Activated T-helper 1 cell treated with anti-CD3 and anti-CD28 coated beads, Interleukin-12 subunit alpha, Interleukin-12 subunit beta, Interleukin-2, Interleukin-4 antibody, amounts not matched to agents 30 ng/mL and 10 ng/mL and 1 ng/mL, durations not matched to agents 14 hours and 24 hours and 36 hours (primary cell): ENCODE measurements at regions not wholly inside any gene's neighbourhood (a gene's known extent, or its start where the extent isn't known, plus 50 kb on each side); places are given as distances from the start of the nearest gene placed in this dataset.
"Not testable (repeated sequence)": the region's sequence is repeated elsewhere in the genome, so short reads cannot be mapped to it uniquely, and the experiment has no call there.

Source experiments
- DNase-seq: peaks from one replicate; pipeline ENCODE4 v3.0.0; 2021; ENCODE audit warnings: low spot score
- H3K27ac Mint-ChIP-seq: one replicate; pipeline ENCODE4 v1.8.0; 2021; ENCODE audit warnings: mild to moderate bottlenecking, mixed read lengths
- H3K27me3 Mint-ChIP-seq: one replicate; pipeline ENCODE4 v1.8.0; 2022; ENCODE audit warnings: mild to moderate bottlenecking, moderate library complexity, mixed read lengths; ENCODE audit not compliant: insufficient read depth
- H3K36me3 Mint-ChIP-seq: one replicate; pipeline ENCODE4 v1.8.0; 2021; ENCODE audit warnings: low read depth, mixed read lengths
- H3K4me1 Mint-ChIP-seq: one replicate; pipeline ENCODE4 v1.8.0; 2021; ENCODE audit warnings: low read depth, mixed read lengths
- H3K4me3 Mint-ChIP-seq: one replicate; pipeline ENCODE4 v1.8.0; 2021; ENCODE audit warnings: mild to moderate bottlenecking, moderate library complexity, mixed read lengths
- H3K9me3 Mint-ChIP-seq: one replicate; pipeline ENCODE4 v1.8.0; 2021; ENCODE audit warnings: mixed read lengths
- intact Hi-C: fragments of 100-400 bp; cut with micrococcal nuclease; formaldehyde crosslinking; loops from one replicate; pipeline ENCODE4 v1.15.1; 2024

DNA sequence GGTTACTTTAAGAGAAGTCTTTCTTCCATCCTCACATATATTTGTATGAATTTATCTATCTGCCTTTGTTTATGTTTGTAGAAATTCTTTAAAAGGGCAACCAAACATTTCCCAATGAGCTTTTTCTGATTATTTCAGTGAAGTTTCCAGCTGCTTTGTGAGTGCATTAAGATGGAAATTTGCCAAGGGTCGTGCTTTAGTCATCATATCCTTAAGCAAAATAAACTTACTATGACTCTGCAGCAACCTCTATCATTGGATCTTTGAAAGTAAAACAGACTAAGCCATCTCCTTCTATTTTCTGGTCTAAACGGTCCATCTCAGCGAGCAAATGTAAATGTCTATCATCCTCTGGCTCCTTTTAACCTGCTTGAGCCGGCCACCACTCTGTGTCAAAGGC lies 489.3 kb downstream of the SOX11 start:
- DNase-seq, result no peak
- H3K36me3 Mint-ChIP-seq, result no peaks in the 10 kb centered on the region
- no peaks in the 10 kb centered on the region for H3K9me3 Mint-ChIP-seq
- intact Hi-C loops, result no loop called here
- H3K4me3 Mint-ChIP-seq, result no peak overlapping the region
- H3K4me1 Mint-ChIP-seq, result no peaks in the 10 kb centered on the region
- H3K27me3 Mint-ChIP-seq, result no peaks in the 10 kb centered on the region
- H3K27ac Mint-ChIP-seq, result no peak overlapping the region

DNA sequence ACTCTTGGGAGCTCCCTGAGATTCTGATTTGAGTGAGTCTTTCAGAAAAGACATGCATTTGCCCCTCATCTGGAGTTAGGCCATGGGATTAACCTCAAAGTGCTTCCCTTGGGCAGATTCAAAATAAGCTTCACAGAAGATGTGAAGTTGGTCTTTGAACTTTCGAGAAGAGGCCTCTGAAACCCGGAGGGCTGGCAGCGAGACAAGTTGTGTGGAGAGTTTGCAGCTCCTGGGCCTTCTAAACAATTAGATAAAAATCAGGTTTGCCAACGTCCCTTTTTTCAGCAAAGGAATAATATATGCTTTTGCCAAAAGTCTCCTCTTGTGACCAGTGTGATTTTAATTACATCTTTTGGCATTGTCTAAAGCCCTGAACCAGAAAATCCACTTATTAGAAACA lies 489.7 kb downstream of the SOX11 start:
- H3K27me3 Mint-ChIP-seq, result no peaks in the 10 kb centered on the region
- no peaks in the 10 kb centered on the region for H3K9me3 Mint-ChIP-seq
- H3K4me3 Mint-ChIP-seq, result no peak overlapping the region
- no peak for DNase-seq
- H3K27ac Mint-ChIP-seq, result no peak overlapping the region
- intact Hi-C loops, result no loop called here
- H3K4me1 Mint-ChIP-seq, result no peaks in the 10 kb centered on the region
- H3K36me3 Mint-ChIP-seq, result no peaks in the 10 kb centered on the region

DNA sequence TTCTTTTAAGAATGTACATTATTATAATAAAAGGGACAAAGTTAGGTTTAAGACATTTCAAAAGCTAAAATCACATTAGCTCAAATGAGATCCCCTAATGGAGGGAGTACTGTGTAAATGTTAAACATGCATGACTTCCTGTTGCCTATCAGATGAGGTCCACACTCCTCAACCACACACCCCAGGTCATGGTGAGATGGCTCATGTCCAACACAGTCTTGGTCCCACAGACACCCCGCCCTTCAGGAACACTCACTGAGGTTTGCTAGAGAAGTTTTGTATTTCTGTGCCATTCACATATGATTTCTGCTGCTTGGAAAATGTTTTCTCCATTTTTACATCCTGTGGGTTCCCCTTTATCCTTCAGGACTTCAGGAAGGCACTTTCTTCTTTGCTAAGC lies 491.0 kb downstream of the SOX11 start:
- no peaks in the 10 kb centered on the region for H3K27me3 Mint-ChIP-seq
- H3K4me3 Mint-ChIP-seq, result no peak overlapping the region
- no peak overlapping the region for H3K27ac Mint-ChIP-seq
- no peaks in the 10 kb centered on the region for H3K4me1 Mint-ChIP-seq
- H3K9me3 Mint-ChIP-seq, result no peaks in the 10 kb centered on the region
- no peaks in the 10 kb centered on the region for H3K36me3 Mint-ChIP-seq
- intact Hi-C loops, result no loop called here
- no peak for DNase-seq

DNA sequence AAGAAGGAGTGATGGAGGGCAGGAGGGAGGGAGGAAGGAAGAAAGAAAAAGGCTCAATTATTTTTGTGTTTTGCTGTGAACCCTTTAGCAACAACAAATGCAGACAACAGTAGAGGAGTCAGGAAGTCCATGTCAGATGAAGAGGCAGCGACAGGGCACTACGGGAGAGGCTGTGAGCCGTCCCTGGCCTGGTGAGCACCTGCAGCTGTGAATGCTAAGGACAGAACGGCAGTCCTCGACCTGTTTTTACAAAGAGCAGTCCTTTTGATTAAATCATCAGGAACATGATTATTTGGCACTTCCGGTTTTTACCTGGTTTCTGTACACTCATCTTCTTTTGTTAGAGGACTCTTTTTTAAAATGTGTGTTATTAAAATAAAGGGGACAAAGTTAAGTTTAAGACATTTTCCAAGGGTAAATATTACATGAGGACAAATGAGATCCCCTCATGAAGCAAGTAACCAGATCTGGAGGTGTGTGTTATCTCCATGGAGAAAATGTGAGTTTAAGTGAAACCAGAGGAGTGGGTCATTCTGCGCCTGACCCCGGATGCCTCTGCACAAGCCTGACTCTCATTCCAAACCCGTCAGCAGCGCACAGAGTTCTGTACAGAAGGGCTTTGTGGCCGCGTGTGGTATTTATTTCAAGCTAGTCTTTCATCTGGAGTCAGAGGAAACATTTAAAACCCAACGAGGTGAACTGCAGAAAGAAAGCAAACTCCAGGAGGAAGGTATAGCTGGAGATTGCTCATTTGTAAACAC lies 492.5 kb downstream of the SOX11 start:
- H3K9me3 Mint-ChIP-seq, result no peaks in the 10 kb centered on the region
- H3K27ac Mint-ChIP-seq, result no peak overlapping the region
- intact Hi-C loops, result no loop called here
- DNase-seq, result no peak
- H3K27me3 Mint-ChIP-seq, result no peaks in the 10 kb centered on the region
- H3K4me3 Mint-ChIP-seq, result no peak overlapping the region
- no peaks in the 10 kb centered on the region for H3K4me1 Mint-ChIP-seq
- no peaks in the 10 kb centered on the region for H3K36me3 Mint-ChIP-seq

DNA sequence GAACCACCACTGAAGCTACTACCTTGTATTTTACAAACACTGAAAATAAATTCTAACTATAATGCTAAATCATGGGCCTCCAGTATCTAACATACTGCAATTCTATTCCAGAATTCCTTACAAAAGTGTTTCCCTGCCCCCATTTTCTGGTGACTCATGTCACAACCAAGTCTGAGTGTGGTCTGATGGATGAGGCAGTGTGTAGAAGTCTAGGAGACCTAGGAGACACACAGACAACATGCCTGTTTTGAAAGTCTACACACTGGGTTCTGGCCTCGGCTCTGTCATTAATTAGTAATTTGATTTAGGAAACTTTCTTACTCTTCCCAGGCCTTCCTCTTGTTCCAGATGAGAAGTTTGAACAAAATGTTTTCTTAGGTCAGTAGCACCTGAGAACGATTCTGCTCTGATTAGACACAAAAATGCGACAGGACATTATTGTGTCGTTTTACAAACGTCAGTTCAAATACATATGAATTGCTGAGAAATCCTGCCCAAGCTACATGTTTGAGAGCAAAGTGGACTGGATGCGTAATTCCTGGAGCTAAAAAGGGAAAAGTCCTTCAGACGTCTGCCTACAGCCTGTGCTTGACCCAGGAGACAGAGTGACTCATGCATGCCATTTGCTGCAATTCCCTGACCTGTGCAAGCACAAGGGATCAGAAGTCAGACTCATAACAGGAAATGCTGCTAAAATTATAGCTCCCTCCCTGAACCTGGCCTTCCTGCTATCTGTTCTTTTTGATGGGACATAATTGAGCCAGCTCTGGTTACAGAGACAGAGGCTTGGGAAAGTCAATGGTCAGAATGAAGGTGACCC lies 494.4 kb downstream of the SOX11 start:
- H3K4me3 Mint-ChIP-seq, result no peak overlapping the region
- H3K27me3 Mint-ChIP-seq, result no peaks in the 10 kb centered on the region
- intact Hi-C loops, result no loop called here
- H3K27ac Mint-ChIP-seq, result no peak overlapping the region
- H3K4me1 Mint-ChIP-seq, result no peaks in the 10 kb centered on the region
- H3K9me3 Mint-ChIP-seq, result no peaks in the 10 kb centered on the region
- no peak for DNase-seq
- H3K36me3 Mint-ChIP-seq, result no peaks in the 10 kb centered on the region

DNA sequence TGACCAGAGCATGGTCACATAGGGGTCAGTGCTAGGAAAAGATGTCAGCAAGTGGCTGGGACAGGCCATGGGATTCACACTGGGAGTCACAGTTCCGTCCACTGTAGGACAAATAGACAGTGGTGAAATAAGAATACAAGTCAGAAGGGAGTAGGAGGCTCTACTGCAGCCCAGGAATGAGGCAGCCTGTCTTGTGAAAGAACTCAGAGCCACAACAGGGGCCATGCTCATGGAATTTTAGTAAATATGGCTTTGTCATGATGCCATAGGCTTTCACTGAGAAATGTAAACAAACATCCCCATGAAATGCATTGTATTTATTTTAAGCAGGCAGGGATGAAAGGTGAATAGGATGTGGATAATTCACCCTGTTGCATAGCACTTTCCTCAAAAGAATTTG lies 504.3 kb downstream of the SOX11 start:
- Mint-ChIP-seq H3K27ac (no peak overlapping the region), H3K4me3 (no peak overlapping the region), H3K36me3 (no peaks in the 10 kb centered on the region), H3K4me1 (no peaks in the 10 kb centered on the region), H3K27me3 (no peaks in the 10 kb centered on the region), H3K9me3 (no peaks in the 10 kb centered on the region)
- DNase-seq, result no peak
- intact Hi-C loops, result no loop called here

DNA sequence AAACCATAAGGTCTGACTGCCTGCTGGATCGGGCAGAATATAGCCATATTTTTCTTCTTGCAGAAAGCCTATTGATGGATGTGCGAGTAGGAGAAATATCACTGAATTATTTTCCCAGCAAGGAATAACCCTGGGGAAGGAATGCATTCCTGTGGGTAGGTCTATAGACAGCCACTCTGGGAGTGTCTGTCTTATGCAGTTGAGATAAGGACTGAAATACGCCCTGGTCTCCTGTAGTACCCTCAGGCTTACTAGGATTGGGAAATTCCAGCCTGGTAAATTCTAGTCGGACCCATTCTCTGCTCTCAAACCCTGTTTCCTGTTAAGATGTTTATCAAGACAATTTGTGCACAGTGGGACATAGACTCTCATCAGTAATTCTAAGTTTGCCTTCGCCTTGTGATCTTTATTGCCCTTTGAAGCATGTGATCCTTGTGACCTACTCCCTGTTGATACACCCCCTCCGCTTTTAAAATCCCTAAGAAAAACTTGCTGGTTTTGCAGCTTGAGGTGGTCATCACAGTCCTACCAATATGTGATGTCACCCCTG lies 506.3 kb downstream of the SOX11 start:
- H3K9me3 Mint-ChIP-seq, H3K4me3 Mint-ChIP-seq, H3K36me3 Mint-ChIP-seq, DNase-seq, intact Hi-C loops, H3K4me1 Mint-ChIP-seq, H3K27ac Mint-ChIP-seq, H3K27me3 Mint-ChIP-seq: not testable (repeated sequence)

DNA sequence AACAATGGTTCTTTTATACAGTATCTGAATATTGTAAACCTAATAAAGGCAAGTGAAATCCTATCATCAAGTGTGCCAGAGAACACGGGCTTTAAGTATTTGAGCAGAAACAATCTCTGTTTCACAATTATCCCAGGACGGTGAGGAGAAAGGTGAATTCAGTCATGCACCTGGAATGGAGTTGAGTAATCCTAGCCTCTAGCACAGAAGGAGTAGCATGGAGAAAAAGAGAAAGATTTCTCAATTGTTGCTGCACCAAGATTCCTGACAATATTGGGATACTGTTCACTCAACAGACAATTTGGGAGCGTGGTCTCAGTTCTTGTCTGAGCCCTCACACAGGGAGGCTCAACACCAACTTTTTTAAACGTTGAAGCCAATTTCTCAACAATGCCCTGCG lies 510.6 kb downstream of the SOX11 start:
- Mint-ChIP-seq H3K4me1 (no peaks in the 10 kb centered on the region), H3K36me3 (no peaks in the 10 kb centered on the region), H3K4me3 (no peak overlapping the region), H3K27ac (no peak overlapping the region), H3K27me3 (no peaks in the 10 kb centered on the region), H3K9me3 (peaks cover 9% of the 10 kb centered on the region)
- no peak for DNase-seq
- intact Hi-C loops, result no loop called here

DNA sequence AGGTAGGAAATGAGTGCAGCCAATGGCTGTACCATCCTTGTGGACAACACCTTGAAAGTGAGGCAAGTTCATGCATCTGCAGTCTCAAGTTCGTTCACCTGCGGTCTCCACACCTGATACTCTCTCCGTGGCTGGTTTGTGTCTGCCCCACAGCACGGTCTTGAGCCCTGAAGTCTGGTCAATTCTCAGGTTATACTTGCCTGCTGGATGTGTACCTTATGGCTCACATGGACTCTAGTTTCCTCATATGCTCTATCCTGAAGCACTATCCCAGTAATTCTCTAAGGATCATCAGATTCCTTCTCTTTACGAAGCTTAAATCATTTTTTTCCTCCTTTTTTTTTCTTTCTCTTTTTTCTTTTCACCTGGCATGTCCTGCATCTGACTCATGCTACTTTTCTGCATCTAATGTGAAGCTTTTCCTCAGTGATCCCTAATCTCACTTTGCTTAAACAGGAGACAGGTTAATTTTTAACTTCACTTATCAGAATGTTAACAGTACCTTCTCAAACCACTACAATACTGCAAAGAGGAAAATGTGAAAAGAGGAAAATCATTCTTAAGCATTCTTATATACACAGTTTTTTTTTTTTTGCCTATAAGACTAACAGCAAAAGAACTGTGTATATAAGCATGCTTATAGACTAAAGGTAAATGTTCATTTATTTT lies 511.2 kb downstream of the SOX11 start:
- Mint-ChIP-seq H3K4me3 (no peak overlapping the region), H3K4me1 (no peaks in the 10 kb centered on the region), H3K9me3 (peaks cover 9% of the 10 kb centered on the region), H3K27me3 (no peaks in the 10 kb centered on the region), H3K27ac (no peak overlapping the region), H3K36me3 (no peaks in the 10 kb centered on the region)
- DNase-seq, result no peak
- intact Hi-C loops, result no loop called here

DNA sequence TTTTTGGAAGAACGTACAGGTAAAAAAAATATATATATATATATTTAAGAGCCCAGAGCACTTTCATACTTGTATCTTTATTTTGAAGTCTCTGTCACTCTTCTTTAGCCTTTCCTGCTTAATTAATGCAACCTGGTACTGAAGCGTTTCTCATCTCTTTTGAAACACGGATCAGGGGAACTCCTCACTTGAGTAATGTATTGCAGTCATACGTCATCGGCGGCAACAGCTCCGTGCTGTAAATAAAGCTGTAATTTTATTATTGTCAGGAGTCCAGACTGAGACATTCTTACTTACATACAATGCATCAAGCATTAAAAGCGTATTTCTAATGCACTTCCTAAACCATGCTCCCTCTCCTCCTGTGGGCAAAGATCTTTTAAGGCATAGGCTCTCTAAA lies 514.7 kb downstream of the SOX11 start:
- H3K27ac Mint-ChIP-seq, result no peak overlapping the region
- no peaks in the 10 kb centered on the region for H3K27me3 Mint-ChIP-seq
- DNase-seq, result no peak
- H3K36me3 Mint-ChIP-seq, result no peaks in the 10 kb centered on the region
- H3K4me1 Mint-ChIP-seq, result no peaks in the 10 kb centered on the region
- intact Hi-C loops, result no loop called here
- peaks cover 9% of the 10 kb centered on the region for H3K9me3 Mint-ChIP-seq
- H3K4me3 Mint-ChIP-seq, result no peak overlapping the region

DNA sequence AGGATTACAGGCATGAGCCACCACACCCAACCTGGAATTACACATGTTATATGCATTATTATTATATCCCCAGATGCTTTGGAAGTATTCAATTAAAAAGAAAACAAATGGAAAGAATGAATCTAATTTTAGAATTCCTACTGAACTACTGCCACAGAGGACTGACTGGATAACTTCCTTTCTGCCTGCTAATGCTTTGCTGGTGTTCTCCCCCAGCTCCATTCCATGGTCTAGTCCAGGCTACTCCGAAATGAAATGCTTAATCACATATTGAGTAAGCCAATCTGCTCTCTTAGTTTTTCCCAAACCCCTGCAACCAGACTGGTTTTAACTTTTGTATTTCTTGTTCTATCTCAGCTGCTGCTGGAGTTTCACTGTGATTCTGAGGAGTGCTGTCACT lies 519.1 kb downstream of the SOX11 start:
- intact Hi-C loops, result no loop called here
- DNase-seq, result no peak
- Mint-ChIP-seq H3K27me3 (no peaks in the 10 kb centered on the region), H3K27ac (no peak overlapping the region), H3K4me1 (no peaks in the 10 kb centered on the region), H3K9me3 (peaks cover 4% of the 10 kb centered on the region), H3K36me3 (no peaks in the 10 kb centered on the region), H3K4me3 (no peak overlapping the region)

DNA sequence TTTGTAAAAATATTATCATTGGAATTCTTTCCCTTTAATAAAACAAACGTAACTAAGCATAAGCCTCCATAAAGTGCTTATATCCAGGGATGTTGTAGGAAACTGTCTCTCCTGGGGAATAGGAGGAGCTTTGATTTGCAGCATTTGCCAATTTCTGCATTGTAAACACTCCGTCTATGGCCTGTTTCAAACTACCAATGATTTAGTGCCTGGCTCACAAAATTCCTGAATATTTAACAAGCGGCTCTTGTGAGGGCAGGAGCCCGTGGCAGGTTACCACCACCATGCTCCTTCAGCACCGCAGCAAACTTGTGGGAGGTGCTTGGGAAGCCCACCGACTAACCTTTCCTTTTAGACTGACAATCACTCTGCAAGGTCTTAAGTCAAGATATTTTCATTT lies 520.3 kb downstream of the SOX11 start:
- DNase-seq, result no peak
- Mint-ChIP-seq H3K27me3 (no peaks in the 10 kb centered on the region), H3K36me3 (no peaks in the 10 kb centered on the region), H3K27ac (no peak overlapping the region), H3K9me3 (peaks cover 1% of the 10 kb centered on the region), H3K4me3 (no peak overlapping the region), H3K4me1 (no peaks in the 10 kb centered on the region)
- intact Hi-C loops, result no loop called here
